ENCODE measurements at regions not wholly inside any gene's neighbourhood (a gene's known extent, or its start where the extent isn't known, plus 50 kb on each side); places are given as distances from the start of the nearest gene placed in this dataset.

GRCh38 chr3:104575634-104576033 is 791.1 kb upstream of the ALCAM start:
- ATAC-seq (no peak), DNase-seq (ENCODE audit: low spot score) (no peak)

- ATAC-seq = no peak
- DNase-seq (ENCODE audit: low spot score) = no peak
Observed at GRCh38 chr3:104578558-104578957, 788.2 kb upstream of the ALCAM start.

DNA sequence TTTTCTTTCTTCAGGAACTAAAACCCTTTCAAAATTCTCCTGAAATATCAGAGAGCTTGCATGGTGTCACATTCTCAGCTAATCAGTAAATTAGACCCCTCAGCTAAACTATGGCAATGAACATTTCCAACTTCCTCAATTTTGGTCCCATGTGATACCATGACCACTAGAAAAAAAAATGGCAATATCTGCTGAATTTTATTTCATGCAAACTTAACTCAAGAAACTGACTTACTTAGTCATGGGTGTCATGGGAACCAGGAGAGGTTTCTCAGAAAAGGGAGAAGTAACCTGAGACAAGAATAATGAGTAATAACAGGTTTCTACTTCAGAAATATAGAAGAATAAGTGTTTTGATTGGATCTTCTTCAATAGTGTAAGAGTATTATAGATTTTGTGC is 784.6 kb upstream of the ALCAM start:
- DNase-seq (ENCODE audit: low spot score) = no peak
- ATAC-seq = no peak

GRCh38 chr3:104584682-104585081 is 782.0 kb upstream of the ALCAM start:
- DNase-seq (ENCODE audit: low spot score) (no peak), ATAC-seq (no peak)

- ATAC-seq (no peak), DNase-seq (ENCODE audit: low spot score) (no peak)
Observed at GRCh38 chr3:104586344-104586743, 780.4 kb upstream of the ALCAM start.

- ATAC-seq = no peak
- DNase-seq (ENCODE audit: low spot score) = no peak
Observed at GRCh38 chr3:104588442-104588841, 778.3 kb upstream of the ALCAM start.

DNA sequence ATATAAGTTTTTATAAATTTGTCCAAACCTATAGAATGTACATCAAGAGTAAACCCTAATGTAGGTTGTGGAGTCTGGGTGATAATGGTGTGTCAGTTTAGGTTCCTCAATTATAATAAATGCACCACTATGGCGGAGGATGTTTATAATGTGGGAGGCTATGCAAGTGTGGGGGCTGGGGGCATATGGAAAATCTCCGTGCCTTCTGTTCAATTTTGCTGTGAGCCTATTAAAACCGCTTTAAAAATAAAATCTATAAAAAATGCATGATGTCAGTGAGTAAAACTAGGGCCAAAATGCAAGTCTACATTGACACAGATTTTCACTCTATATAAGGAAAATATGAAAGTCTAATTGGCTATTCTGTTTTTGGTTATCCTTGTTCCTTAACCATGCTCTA is 774.9 kb upstream of the ALCAM start:
- ATAC-seq (no peak), DNase-seq (ENCODE audit: low spot score) (no peak)

DNA sequence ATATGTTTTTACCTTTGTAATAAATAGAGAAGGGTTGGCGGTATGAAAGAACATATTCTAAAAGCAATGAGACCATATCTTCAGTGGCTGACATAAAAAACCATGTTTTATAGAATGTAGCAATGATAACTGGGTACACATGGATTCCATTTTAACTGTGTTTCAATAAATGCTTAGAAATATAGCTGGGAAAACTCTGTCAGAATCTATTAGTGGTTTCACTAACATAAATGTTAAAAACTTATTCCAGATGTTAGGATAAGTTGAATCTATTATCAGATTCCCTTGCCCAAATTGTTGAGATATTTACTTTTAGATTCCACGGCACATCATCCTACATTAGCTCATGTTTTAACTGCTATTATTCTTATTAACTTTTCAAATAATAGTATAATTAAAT is 772.2 kb upstream of the ALCAM start:
- ATAC-seq = no peak
- DNase-seq (ENCODE audit: low spot score) = no peak

GRCh38 chr3:104596054-104596453 is 770.7 kb upstream of the ALCAM start:
- ATAC-seq = no peak

GRCh38 chr3:104596551-104596950 is 770.2 kb upstream of the ALCAM start:
- ATAC-seq = peak; percentile 89
- DNase-seq (ENCODE audit: low spot score) = no peak

More at GRCh38 chr3:104596054-104596453, 770.7 kb upstream of the ALCAM start:
- DNase-seq (ENCODE audit: low spot score) = no peak

DNA sequence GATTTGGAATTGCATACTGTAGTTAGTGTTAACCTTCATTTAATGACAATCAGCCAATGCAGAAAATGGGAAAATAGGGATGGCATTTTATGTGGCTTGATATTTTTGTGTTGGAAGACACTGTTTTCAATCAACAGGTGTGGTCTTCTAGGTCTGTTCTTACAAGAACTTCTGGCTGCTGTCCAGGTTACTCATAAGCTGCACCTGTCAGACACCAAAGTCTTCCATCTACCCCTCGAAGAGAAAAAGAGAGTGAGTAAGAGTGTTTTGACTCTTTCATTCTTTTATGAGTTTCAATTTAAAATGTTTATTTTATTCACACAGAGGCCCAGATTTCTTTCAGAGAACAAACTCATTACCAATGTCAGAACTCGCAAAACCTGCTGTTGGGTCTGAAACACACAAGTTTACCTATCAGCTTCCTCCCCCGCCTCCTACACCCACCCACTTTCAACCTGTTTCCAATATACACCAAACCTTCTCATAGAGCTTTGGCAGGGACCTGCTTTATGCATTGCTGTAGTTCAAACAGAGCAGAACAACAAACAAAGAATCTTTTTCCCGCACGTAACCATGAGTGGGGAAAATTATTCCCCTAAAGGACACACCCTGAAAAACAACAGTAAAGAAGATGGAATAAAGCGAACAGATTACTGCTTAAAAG is 767.7 kb upstream of the ALCAM start:
- DNase-seq (ENCODE audit: low spot score) (no peak), ATAC-seq (no peak)

DNA sequence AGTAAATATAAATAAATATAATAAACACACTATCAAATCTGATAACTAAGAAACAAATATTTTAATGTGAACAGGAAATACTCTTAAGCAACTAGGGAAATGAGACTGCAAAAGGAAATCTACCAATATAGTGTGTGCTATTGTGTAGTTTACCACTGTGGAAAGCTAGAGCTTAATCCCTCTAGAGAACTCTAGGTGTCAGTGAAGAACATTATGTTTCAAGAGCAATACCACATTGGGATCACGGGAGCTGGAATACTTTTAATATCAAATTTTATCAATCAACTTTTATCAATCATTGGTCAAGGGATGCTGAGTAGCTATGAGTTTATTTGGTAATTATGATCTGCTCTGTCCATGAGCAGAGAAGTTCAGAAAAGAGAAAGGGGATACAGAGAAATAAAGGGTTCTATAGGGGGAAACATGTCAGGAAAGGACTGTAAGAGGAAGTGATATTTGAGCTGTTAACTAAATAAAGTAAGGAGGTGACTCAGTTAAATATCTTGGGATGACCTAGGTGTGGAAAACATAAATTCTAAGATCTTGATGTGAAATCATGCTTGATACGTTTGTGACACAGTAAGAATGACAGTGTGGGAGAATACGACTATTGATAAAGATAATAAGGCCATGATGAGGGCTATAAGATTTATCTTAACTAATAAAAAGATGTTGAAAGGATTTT is 762.2 kb upstream of the ALCAM start:
- peak; percentile 62 for ATAC-seq

DNA sequence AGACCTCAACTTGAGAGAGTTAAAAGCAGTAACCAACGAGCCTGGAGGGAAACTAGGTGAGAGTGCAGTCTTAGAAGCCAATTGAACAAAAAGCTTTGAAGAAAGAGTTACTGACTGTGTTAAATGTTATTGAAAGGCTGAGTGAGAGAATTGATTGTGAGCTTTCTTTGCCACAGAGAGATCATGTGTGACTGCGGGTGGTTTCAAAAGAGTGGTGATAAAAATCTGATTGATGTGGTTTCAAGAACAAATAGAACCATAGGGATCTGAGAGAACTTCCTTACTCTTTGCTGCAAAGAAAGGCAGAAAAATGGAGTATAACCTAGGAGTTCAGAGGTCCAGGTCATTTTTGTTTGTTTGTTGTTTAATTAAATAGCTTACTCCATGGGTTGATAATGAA is 759.9 kb upstream of the ALCAM start:
- no peak for DNase-seq (ENCODE audit: low spot score)
- ATAC-seq = no peak

More for the DNA sequence above, 762.2 kb upstream of the ALCAM start:
- no peak for DNase-seq (ENCODE audit: low spot score)

GRCh38 chr3:104610730-104611652 is 755.7 kb upstream of the ALCAM start:
- ATAC-seq = no peak
- DNase-seq (ENCODE audit: low spot score) = no peak

- DNase-seq (ENCODE audit: low spot score) = no peak
- no peak for ATAC-seq
Observed at GRCh38 chr3:104612218-104612617, 754.5 kb upstream of the ALCAM start.

DNA sequence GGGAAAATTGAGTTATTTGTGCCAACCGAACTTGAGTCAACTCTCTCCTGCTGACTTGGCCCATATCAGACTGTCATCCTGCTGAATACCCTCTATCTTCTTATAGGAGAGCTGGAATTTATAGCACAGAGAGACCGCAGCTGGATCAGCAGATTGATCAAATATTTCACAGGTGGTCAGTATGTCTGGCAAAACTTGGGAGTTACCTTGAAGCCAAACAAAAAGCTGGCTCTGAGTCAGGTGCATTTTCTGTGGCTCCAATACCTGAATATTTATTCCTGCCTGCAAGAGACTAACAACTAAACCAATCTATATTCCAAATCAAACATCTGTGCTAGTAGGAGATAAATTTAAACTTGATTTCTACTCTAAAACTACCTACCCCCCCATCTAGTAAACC is 752.1 kb upstream of the ALCAM start:
- ATAC-seq (no peak), DNase-seq (ENCODE audit: low spot score) (no peak)

- no peak for DNase-seq (ENCODE audit: low spot score)
- ATAC-seq = peak; percentile 93
Observed at GRCh38 chr3:104628185-104628789, 738.4 kb upstream of the ALCAM start.

DNA sequence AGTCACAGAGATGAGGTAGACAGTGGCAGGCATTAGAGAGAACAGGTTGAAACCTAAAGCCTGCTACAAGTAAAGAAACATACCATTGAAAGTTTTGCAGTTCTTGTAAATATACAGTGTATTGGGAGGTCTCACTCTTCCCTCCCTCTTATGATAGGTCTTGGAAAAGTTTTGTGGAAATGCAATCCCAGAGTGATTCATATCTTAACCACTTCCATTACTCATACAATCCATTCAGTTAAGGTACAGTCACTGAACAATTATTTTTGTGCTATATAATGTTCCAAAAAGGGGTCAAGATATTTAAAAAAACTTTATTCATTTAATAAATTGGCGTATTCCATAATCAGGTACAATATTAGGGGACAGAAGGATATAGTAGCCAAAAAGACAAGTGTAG is 737.7 kb upstream of the ALCAM start:
- ATAC-seq = no peak
- no peak for DNase-seq (ENCODE audit: low spot score)

DNA sequence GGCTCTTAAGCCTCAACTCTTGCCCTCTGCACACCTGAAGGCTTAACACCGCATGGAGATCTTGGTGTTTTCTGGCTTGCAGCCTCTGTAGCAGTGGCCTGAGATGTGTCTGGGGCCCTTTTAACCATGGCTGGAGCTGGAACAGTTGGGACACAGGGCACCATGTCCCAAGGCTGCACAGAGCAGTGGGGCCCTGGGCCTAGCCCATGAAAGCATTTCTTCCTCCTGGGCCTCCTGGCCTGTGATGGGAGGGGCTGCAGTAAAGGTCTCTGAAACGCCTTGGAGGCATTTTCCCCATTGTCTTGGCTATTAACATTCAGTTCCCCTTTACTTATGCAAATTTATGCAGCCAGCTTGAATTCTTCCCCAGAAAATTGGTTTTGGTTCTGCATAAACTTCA is 735.5 kb upstream of the ALCAM start:
- no peak for DNase-seq (ENCODE audit: low spot score)
- ATAC-seq = no peak

DNA sequence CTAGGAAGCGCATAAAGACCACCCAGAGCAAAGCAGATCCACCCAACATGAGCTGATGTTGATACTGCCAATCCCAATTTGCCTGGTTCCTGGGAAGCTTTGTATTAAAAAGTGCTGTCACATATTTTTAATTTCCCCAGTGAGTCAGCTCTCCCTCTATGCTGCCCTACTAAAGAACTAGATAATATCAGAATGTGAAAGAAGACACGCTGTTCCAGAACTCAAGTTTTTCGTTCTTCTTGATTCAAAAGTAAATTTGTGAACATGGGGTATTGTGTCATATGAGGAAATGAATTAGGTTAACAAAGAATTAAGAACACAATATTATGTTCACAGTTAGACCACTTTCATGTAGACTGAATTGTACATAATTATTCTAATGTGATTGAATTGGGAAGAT is 734.2 kb upstream of the ALCAM start:
- DNase-seq (ENCODE audit: low spot score) (no peak), ATAC-seq (no peak)

- DNase-seq (ENCODE audit: low spot score) = no peak
- ATAC-seq = no peak
Observed at GRCh38 chr3:104632947-104633346, 733.8 kb upstream of the ALCAM start.

All from left lobe of liver (tissue), 2 donors.